Mucosa of descending colon (tissue), 3 donors: ENCODE measurements at regions not wholly inside any gene's neighbourhood (a gene's known extent, or its start where the extent isn't known, plus 50 kb on each side); places are given as distances from the start of the nearest gene placed in this dataset.

Experiments
- ATAC-seq: fragments of 200-7000 bp; cut with Tn5 transposase; one replicate; pipeline ENCODE4 v1.9.1; 2020; ENCODE audit warnings: mild to moderate bottlenecking, moderate library complexity
- DNase-seq, 3 donors: peaks; one replicate each; pipeline ENCODE4 v3.0.0-alpha.2; 2020
- H3K36me3 ChIP-seq: fragments of 200-600 bp; one replicate; pipeline ENCODE4 v1.8.0; 2021; ENCODE audit warnings: low read depth, mild to moderate bottlenecking
- H3K4me1 ChIP-seq: fragments of 200-600 bp; one replicate; pipeline ENCODE4 v1.8.0; 2021; ENCODE audit warnings: low read depth, mild to moderate bottlenecking
- H3K4me3 ChIP-seq: fragments of 200-600 bp; one replicate; pipeline ENCODE4 v1.8.0; 2021; ENCODE audit warnings: mild to moderate bottlenecking
- H3K9me3 ChIP-seq: fragments of 200-600 bp; one replicate; pipeline ENCODE4 v1.8.0; 2021; ENCODE audit warnings: mild to moderate bottlenecking
- CTCF ChIP-seq: fragments of 200-600 bp; IDR thresholded peaks from one replicate; pipeline ENCODE4 v1.8.0; 2022; ENCODE audit warnings: antibody characterized with exemption, mild to moderate bottlenecking
- intact Hi-C, 2 donors: fragments of 100-400 bp; cut with DNase I in 1 of 2; cut with micrococcal nuclease in 1 of 2; formaldehyde crosslinking; loops; one replicate each; pipeline versions ENCODE4 v1.11.0 to v1.11.1; 2022; cut with DNase I, micrococcal nuclease
- donor health status: DM: no; HTN: no; CAD: no; lungs with moderate emphysema.
- donor health status: DM: no; HTN: no; CAD: no.
- donor health status: DM: no; HTN: yes; CAD: no.

DNA sequence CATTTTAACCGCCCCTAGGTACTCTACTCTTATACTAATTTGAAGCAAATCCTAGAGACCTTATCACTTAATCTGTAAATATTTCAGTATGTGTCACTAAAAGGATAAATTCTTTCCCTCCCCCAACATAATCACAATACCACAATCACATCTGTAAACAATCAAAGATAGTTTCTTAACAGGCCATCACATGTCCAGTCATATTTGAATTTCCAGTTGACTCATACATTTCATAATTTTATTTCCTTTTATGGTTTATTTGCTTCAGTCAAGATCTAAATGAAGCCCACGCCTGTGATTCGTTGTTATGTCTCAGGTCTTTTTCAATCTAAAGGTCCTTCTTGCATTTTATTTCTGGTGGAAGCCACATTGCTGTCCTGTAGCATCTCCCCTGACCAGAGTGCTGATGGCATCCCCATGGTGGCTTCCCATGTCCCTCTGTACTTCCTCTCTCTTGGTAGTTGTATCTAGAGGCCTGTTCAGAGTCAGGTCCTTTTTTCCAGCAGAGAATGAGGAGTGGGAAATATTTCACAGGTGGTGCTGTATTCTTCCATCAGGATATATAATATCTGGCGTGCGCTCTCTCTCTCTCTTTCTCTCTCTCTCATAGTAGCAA lies 128.6 kb upstream of the SLC22A23 start:
- no peaks in the 10 kb centered on the region for H3K4me1 ChIP-seq
- intact Hi-C loops = no loop called here
- peak in 1 of 3 donors; percentile 11 for DNase-seq
- no peaks in the 10 kb centered on the region for H3K36me3 ChIP-seq
- ATAC-seq = peak; percentile 89
- TF ChIP-seq CTCF = no peak
- H3K4me3 ChIP-seq = no peak overlapping the region
- no peaks in the 10 kb centered on the region for H3K9me3 ChIP-seq

DNA sequence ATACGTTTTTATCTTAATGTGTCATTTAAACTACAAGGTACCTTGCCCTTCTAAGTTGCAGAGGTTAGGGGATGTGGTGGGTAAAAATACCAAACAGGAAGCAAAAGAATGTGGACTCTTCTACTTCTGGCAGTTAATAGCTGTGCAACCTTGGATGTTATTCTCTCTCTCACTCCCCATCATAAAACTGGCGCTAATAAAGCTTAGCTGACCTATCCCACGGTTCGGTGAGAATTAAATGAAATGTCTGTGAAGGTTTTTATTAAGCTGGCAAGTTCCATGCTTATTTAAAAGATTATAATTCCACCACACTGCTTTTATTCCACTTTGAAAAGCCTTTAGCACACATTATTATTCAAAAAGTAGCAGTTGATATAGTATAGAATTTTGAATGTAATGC lies 127.8 kb upstream of the SLC22A23 start:
- no peak for ATAC-seq
- DNase-seq = no peak
- Histone ChIP-seq H3K4me1 (no peaks in the 10 kb centered on the region), H3K4me3 (no peak overlapping the region), H3K36me3 (no peaks in the 10 kb centered on the region), H3K9me3 (no peaks in the 10 kb centered on the region)
- no peak for TF ChIP-seq CTCF
- intact Hi-C loops = no loop called here

DNA sequence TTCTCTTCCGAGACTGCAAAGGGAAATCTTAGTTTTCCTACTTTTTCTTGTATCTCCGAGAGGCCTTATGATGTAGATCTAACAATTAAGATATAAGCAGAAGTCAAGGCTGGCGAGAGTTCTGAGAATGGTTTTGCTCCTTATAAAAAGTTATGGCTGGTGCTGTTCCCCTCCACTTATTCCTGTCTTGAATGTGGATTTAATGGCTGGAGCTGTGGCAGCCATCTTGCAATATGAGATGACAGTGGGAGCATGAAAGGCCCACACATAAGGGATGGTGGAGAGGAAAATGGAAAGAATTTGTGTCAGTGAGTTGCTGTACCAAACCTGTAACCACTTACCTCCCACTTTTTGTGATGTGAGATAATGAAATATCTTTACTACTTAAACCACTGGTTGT lies 124.6 kb upstream of the SLC22A23 start:
- ATAC-seq (no peak), DNase-seq (no peak)
- Histone ChIP-seq H3K9me3 (no peaks in the 10 kb centered on the region), H3K36me3 (no peaks in the 10 kb centered on the region), H3K4me3 (no peak overlapping the region), H3K4me1 (no peaks in the 10 kb centered on the region)
- TF ChIP-seq CTCF = no peak
- intact Hi-C loops = no loop called here

DNA sequence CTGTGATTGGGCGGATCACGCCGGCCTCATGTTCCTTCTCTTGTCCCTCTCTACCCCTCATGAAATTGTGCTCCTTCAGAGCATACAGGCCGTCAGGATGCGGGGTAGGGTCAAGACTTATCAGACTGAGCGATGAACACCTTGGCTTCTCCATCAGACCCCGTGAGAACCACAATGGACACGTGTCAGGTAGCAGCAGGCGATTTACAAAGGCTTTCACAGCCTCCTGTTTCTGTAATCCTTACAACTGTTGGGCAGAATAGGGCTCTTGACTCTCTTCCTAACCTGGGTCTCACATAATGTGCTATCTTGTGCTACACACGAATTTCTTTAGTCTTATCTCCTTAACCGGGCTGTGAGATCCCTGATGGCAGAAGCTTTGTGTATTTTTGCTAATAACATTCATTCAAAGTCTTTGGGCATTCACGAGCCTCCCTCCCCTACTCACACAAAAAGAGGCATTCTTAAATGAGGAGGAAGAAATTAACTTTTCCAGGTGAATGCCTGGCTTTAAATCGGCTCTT lies 122.9 kb upstream of the SLC22A23 start:
- TF ChIP-seq CTCF = no peak
- ATAC-seq (no peak), DNase-seq (no peak)
- Histone ChIP-seq H3K4me3 (no peak overlapping the region), H3K36me3 (no peaks in the 10 kb centered on the region), H3K4me1 (no peaks in the 10 kb centered on the region), H3K9me3 (no peaks in the 10 kb centered on the region)
- intact Hi-C loops = no loop called here

DNA sequence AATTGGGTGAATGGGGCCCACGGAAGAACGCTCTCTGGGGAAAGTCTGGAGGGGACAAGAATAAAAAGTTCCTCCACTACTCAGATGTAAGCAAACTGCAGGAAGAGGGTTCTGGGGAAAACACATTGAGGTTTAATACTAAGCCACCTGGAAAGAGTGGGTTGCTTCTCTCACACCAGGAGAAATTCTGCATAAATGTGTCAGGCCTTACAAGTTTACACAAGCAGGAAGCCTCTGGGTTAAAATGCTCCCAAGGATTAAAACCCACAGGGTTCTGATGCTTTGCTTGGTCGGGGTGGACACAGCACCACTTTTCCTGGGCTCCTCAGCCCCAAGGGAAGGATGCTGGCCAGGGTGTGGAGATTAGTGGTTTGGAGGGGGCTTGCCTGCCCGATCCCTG lies 122.1 kb upstream of the SLC22A23 start:
- no peaks in the 10 kb centered on the region for H3K4me1 ChIP-seq
- no peak overlapping the region for H3K4me3 ChIP-seq
- no peaks in the 10 kb centered on the region for H3K9me3 ChIP-seq
- DNase-seq (no peak), ATAC-seq (no peak)
- intact Hi-C loops = no loop called here
- no peaks in the 10 kb centered on the region for H3K36me3 ChIP-seq
- no peak for TF ChIP-seq CTCF

GRCh38 chr6:3577517-3577916 lies 120.7 kb upstream of the SLC22A23 start:
- DNase-seq (no peak), ATAC-seq (no peak)
- intact Hi-C loops = no loop called here

More at GRCh38 chr6:3577517-3577916, 120.7 kb upstream of the SLC22A23 start:
- Histone ChIP-seq H3K4me3 (no peak overlapping the region), H3K36me3 (no peaks in the 10 kb centered on the region), H3K9me3 (no peaks in the 10 kb centered on the region), H3K4me1 (no peaks in the 10 kb centered on the region)
- no peak for TF ChIP-seq CTCF
